ENCODE measurements at regions not wholly inside any gene's neighbourhood (a gene's known extent, or its start where the extent isn't known, plus 50 kb on each side); places are given as distances from the start of the nearest gene placed in this dataset.

DNA sequence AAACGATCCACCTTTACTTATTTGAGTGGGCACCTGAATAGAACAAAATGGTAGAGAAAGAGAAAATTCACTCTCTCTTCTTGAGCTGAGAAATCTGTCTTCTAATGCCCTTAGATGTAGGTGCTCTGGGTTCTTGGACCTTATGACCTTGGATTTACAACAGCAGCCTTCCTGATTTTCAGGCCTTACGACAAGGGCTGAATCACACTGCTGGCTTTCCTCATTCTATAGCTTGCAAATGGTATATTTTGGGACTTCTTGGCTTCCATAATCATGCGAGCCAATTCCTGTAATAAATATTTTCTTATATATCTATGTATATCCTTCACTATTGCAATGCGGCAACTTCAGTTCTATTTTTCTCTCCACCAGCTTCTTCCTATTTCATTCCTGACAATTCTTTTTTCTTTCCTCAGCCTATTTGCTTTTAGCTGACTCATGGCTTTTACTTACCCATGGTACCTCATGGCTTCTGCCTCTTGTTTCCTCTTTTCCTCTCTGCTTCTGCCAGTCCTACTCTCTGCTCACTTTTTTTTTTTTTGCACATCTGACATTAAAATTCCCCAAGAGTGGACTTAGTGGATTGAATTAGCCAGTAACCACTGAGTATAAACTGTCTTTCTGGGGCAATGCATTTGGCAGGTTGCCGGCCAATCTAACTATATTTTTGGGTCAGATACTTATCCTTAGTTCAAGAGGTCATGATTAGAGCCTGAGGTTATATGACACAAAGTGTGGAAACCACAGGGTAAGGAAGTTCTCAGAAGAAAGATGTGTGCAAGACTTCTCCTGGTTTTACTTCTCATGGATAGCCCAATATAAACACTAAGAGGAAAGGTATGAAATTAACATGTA is 359.5 kb downstream of the TMEM135 start:
- H3K27ac ChIP-seq = no peak overlapping the region
- in situ Hi-C loops (cut with HindIII; ENCODE audit: low pct_ligation_motif_present, low sequenced_read_pairs) = no loop called here
- no peaks in the 10 kb centered on the region for H3K27me3 ChIP-seq (replicated peaks)
- TF ChIP-seq, protein P1, sequence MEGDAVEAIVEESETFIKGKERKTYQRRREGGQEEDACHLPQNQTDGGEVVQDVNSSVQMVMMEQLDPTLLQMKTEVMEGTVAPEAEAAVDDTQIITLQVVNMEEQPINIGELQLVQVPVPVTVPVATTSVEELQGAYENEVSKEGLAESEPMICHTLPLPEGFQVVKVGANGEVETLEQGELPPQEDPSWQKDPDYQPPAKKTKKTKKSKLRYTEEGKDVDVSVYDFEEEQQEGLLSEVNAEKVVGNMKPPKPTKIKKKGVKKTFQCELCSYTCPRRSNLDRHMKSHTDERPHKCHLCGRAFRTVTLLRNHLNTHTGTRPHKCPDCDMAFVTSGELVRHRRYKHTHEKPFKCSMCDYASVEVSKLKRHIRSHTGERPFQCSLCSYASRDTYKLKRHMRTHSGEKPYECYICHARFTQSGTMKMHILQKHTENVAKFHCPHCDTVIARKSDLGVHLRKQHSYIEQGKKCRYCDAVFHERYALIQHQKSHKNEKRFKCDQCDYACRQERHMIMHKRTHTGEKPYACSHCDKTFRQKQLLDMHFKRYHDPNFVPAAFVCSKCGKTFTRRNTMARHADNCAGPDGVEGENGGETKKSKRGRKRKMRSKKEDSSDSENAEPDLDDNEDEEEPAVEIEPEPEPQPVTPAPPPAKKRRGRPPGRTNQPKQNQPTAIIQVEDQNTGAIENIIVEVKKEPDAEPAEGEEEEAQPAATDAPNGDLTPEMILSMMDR (IDR thresholded peaks at IDR 0.05; ENCODE audit: low read depth, low read length, missing control alignments) = no peak
- DNase-seq = no peak
- no peaks in the 10 kb centered on the region for H3K36me3 ChIP-seq (replicated peaks)
- H3K4me3 ChIP-seq (ENCODE audit: low read depth, low read length) = no peak overlapping the region

DNA sequence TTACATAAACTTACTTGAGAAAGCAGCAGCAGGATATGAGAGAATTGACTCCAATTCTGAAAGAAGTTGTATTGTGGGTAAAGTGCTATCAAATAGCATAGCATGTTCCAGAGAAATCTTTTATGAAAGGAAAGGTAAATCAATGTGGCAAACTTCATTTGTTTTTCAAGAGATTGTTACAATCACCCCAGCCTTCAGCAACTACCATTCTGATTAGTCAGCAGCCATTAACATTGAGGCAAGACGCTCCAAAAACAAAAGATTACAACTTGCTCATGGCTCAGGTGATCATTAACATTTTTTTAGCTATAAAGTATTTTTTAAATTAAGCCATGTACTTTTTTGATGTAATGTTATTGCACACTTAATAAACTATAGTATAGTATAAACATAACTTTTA is 357.2 kb downstream of the TMEM135 start:
- H3K36me3 ChIP-seq (replicated peaks) = no peaks in the 10 kb centered on the region
- TF ChIP-seq, protein P1 (IDR thresholded peaks at IDR 0.05; ENCODE audit: low read depth, low read length, missing control alignments) = no peak
- no peak for DNase-seq
- no peak overlapping the region for H3K27ac ChIP-seq
- no peaks in the 10 kb centered on the region for H3K27me3 ChIP-seq (replicated peaks)
- no peak overlapping the region for H3K4me3 ChIP-seq (ENCODE audit: low read depth, low read length)
- in situ Hi-C loops (cut with HindIII; ENCODE audit: low pct_ligation_motif_present, low sequenced_read_pairs) = no loop called here

DNA sequence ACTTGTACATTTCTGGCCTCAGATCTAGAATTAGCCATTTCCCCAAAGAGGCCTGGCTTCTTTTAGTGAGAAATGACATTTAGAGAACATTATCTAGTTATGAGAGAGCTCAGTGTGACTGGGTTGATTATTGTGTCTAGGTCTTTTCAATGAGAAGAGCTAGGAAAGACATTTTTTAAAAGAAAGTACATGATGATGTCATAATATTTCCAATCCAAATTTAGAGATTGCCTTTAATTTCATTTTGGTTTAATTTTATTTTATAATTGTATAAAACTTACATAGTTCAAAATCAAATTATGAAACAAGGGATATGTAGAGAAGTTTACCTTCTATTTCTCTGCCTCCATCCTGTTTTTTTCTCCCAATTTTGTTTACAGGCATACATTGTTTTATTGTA is 354.9 kb downstream of the TMEM135 start:
- DNase-seq = no peak
- H3K27ac ChIP-seq = no peak overlapping the region
- H3K4me3 ChIP-seq (ENCODE audit: low read depth, low read length) = no peak overlapping the region
- TF ChIP-seq, protein P1 (IDR thresholded peaks at IDR 0.05; ENCODE audit: low read depth, low read length, missing control alignments) = no peak
- no peaks in the 10 kb centered on the region for H3K36me3 ChIP-seq (replicated peaks)
- in situ Hi-C loops (cut with HindIII; ENCODE audit: low pct_ligation_motif_present, low sequenced_read_pairs) = no loop called here
- no peaks in the 10 kb centered on the region for H3K27me3 ChIP-seq (replicated peaks)

DNA sequence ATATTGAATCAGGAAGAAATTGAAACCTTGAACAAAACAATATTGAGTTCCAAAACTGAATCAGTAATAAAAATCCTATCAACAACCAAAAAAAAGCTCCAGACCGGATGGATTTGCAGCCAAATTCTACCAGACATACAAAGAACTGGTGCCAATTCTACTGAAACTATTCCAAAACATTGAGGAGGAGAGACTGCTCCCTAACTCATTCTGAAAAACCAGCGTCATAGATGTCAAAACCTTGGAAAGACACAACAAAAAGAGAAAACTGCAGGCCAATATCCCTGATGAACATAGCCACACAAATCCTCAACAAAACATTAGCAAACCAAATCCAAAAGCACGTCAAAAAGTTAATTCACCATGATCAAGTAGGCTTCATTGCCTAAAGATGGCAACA is 353.8 kb downstream of the TMEM135 start:
- H3K36me3 ChIP-seq (replicated peaks) = no peaks in the 10 kb centered on the region
- in situ Hi-C loops (cut with HindIII; ENCODE audit: low pct_ligation_motif_present, low sequenced_read_pairs) = no loop called here
- H3K27ac ChIP-seq = no peak overlapping the region
- H3K27me3 ChIP-seq (replicated peaks) = no peaks in the 10 kb centered on the region
- TF ChIP-seq, protein P1 (IDR thresholded peaks at IDR 0.05; ENCODE audit: low read depth, low read length, missing control alignments) = no peak
- DNase-seq = no peak
- no peak overlapping the region for H3K4me3 ChIP-seq (ENCODE audit: low read depth, low read length)

DNA sequence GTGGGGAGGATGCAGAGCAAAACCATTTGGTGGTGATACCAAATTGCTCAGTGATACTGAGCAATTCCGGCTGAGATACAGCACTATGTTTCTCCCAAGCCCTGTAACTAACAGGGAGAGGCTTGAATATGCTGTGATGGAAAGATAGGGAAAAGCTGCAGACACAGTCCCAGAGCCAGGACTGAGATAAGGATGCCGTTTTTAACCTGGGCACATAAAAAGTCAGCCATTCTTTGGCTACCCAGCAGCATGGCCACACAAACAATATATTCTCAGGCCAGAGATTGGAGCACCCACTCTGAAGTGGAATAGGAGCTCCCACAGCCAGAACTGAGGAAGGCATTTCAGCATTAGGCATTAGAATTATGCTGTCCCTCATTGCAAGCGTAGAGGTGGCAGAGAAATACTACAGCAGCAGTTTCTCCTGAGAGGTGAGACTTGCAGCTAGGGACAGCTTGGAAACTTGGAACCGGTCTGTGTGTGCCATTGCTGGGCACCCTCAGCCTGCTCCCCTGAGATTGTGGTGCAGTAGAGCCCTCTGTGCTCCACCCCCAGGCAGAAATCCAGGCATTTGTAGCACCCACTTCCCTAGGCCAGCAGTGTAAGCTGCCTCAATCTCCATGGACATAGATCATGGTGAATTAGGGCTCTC is 346.5 kb downstream of the TMEM135 start:
- TF ChIP-seq, protein P1 (IDR thresholded peaks at IDR 0.05; ENCODE audit: low read depth, low read length, missing control alignments) = no peak
- in situ Hi-C loops (cut with HindIII; ENCODE audit: low pct_ligation_motif_present, low sequenced_read_pairs) = no loop called here

More for the DNA sequence above, 346.5 kb downstream of the TMEM135 start:
- no peaks in the 10 kb centered on the region for H3K36me3 ChIP-seq (replicated peaks)
- no peaks in the 10 kb centered on the region for H3K27me3 ChIP-seq (replicated peaks)
- no peak for DNase-seq
- no peak overlapping the region for H3K4me3 ChIP-seq (ENCODE audit: low read depth, low read length)
- H3K27ac ChIP-seq = no peak overlapping the region
